Panc1 (cell line): ENCODE measurements at regions not wholly inside any gene's neighbourhood (a gene's known extent, or its start where the extent isn't known, plus 50 kb on each side); places are given as distances from the start of the nearest gene placed in this dataset.

Source experiments
- ATAC-seq: fragments of 200-7000 bp; cut with Tn5 transposase; 2 replicates; pipeline ENCODE4 v1.9.1; 2020; ENCODE audit warnings: mild to moderate bottlenecking, moderate library complexity
- BruUV-seq: library from RNA; stranded (reverse); fragments of 400-500 nt; replicated peaks from 2 replicates; lab custom pipeline; 2021; lab: Mats Ljungman, UMichigan
- CTCF ChIA-PET: fragments of 300-600 bp; sonication (Branson Sonifier 250); formaldehyde crosslinking; loops from one replicate; lab custom pipeline; 2022; ENCODE audit warnings: antibody characterized with exemption; lab: Charles Lee
- POLR2A ChIA-PET: fragments of 300-600 bp; sonication (Branson Sonifier 250); formaldehyde crosslinking; loops from one replicate; lab custom pipeline; 2022; ENCODE audit warnings: antibody characterized with exemption; lab: Charles Lee
- DNase-seq: peaks from one replicate; pipeline ENCODE4 v3.0.0-alpha.2; 2010; ENCODE audit warnings: low read depth, low spot score
- H3K27ac ChIP-seq: 2 replicates; pipeline ENCODE4 v1.5.1; 2011; ENCODE audit warnings: mild to moderate bottlenecking, low read length, inconsistent platforms
- H3K27me3 ChIP-seq: fragments of 200-500 bp; sonication (Bioruptor generic); 2 replicates; pipeline ENCODE4 v1.6.0; 2014; ENCODE audit warnings: low read length, inconsistent platforms; ENCODE audit not compliant: control insufficient read depth, insufficient read depth
- H3K36me3 ChIP-seq: fragments of 200-500 bp; sonication (Bioruptor generic); 2 replicates; pipeline ENCODE4 v1.5.1; 2014; ENCODE audit warnings: inconsistent platforms, mild to moderate bottlenecking, low read length, moderate library complexity; ENCODE audit not compliant: control insufficient read depth, insufficient read depth
- H3K4me1 ChIP-seq: 2 replicates; pipeline ENCODE4 v1.5.1; 2011; ENCODE audit warnings: inconsistent platforms, mild to moderate bottlenecking, low read length, moderate library complexity; ENCODE audit not compliant: control insufficient read depth, insufficient read depth
- H3K4me3 ChIP-seq, 2 experiments: 2 replicates each; pipeline ENCODE4 v1.5.1; 2011 to 2012; ENCODE audit warnings: low read depth in 2 of 2, low read length in 2 of 2, mild to moderate bottlenecking in 2 of 2, inconsistent platforms in 1 of 2, moderate library complexity in 1 of 2
- H3K9me3 ChIP-seq: fragments of 200-500 bp; sonication (Bioruptor generic); 2 replicates; pipeline ENCODE4 v1.5.1; 2014; ENCODE audit warnings: low read depth, mild to moderate bottlenecking, inconsistent platforms, low read length, moderate library complexity; ENCODE audit not compliant: control insufficient read depth, insufficient read depth
- POLR2AphosphoS5 ChIP-seq: IDR thresholded peaks from 2 replicates; pipeline ENCODE4 v1.6.1; 2012; ENCODE audit warnings: mild to moderate bottlenecking, low read depth, low read length, moderate library complexity
- SIN3A ChIP-seq: IDR thresholded peaks from 2 replicates; pipeline ENCODE4 v1.6.1; 2012; ENCODE audit warnings: low read depth, mild to moderate bottlenecking, low read length, moderate library complexity, borderline replicate concordance; ENCODE audit not compliant: insufficient read depth
- TCF7L2 ChIP-seq: IDR thresholded peaks from 2 replicates; pipeline ENCODE4 v1.6.1; 2011; ENCODE audit warnings: mild to moderate bottlenecking, low read depth, low read length, inconsistent platforms
- in situ Hi-C: cut with HindIII; loops from 2 replicates; pipeline ENCODE4 v1.10.0; 2016; ENCODE audit warnings: low sequenced_read_pairs, low pct_unique_long_range_greater_than_20kb
- intact Hi-C: fragments of 100-400 bp; cut with micrococcal nuclease; formaldehyde crosslinking; loops from one replicate; pipeline ENCODE4 v1.10.0; 2022; ENCODE audit not compliant: unreplicated experiment
- TF ChIP-seq, protein P1 (sequence below): fragments of 450-650 bp; IDR thresholded peaks from 2 replicates; pipeline ENCODE4 v1.5.1; 2017; ENCODE audit warnings: mild to moderate bottlenecking
- TF ChIP-seq, protein P2 (sequence below), 2 experiments: IDR thresholded peaks; 2 replicates each; pipeline ENCODE4 v1.6.1; 2011 to 2012; ENCODE audit warnings: low read depth in 2 of 2, control low read depth in 1 of 2, low read length in 1 of 2, mild to moderate bottlenecking in 1 of 2, moderate library complexity in 1 of 2; ENCODE audit not compliant: insufficient read depth in 1 of 2

DNA sequence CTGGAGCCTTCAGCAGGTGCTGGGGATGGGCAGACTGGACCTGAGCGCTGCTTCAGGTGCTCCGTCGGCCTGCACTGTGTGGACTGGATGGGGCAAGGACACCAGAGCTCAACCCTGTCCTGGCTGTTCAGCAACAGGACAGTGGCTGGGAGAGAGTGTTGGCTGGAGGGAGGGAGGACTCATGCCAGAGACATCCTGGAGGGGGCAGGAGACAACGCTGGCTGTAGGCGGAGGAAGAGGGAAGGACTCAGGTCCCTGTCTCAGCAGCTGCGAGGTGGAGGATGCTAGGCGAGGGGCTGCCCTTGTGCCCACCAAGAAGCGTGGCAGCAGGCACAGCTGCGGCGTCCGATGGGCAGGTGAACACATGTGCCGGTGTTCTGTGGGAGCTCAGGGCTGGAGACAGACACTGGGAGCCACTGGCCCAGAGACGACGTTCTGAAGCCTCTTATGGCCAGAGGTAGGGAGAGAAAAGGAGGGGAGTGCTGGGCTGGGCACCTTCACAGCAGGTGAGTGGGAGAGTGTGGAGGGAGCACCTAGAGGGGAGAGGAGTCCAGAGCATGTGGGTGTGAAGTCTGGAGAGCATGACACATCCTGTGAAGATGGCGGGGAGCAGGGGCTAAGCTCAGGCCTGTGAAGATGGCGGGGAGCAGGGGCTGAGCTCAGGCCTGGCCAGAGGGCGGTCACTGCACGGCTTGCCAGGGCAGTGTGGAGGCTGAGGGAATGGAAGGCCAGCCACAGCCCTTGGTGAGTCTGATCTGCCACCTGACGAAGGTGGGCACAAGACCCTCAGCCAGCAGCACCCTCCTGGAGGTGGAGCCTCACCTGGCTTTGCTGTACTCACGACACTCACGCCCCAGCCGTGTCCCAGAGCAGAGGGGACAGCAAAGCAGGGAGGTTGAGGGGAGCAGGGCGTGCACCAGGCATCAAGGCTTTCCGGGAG lies 79.1 kb upstream of the FCN1 start:
- CTCF ChIA-PET: no interaction called here
- intact Hi-C loops (no loop called here), in situ Hi-C loops (no loop called here)
- DNase-seq: no peak
- Histone ChIP-seq H3K4me3 (no peak overlapping the region), H3K27me3 (no peaks in the 10 kb centered on the region), H3K4me1 (no peaks in the 10 kb centered on the region), H3K36me3 (no peaks in the 10 kb centered on the region), H3K27ac (no peak overlapping the region), H3K9me3 (peaks cover 4% of the 10 kb centered on the region; the same call in 1 of the 2 replicates)
- no TSS peak for BruUV-seq
- POLR2A ChIA-PET: no interaction called here
- ATAC-seq: no peak
- TF ChIP-seq, protein P1, sequence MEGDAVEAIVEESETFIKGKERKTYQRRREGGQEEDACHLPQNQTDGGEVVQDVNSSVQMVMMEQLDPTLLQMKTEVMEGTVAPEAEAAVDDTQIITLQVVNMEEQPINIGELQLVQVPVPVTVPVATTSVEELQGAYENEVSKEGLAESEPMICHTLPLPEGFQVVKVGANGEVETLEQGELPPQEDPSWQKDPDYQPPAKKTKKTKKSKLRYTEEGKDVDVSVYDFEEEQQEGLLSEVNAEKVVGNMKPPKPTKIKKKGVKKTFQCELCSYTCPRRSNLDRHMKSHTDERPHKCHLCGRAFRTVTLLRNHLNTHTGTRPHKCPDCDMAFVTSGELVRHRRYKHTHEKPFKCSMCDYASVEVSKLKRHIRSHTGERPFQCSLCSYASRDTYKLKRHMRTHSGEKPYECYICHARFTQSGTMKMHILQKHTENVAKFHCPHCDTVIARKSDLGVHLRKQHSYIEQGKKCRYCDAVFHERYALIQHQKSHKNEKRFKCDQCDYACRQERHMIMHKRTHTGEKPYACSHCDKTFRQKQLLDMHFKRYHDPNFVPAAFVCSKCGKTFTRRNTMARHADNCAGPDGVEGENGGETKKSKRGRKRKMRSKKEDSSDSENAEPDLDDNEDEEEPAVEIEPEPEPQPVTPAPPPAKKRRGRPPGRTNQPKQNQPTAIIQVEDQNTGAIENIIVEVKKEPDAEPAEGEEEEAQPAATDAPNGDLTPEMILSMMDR: no peak
- TF ChIP-seq, protein P2, sequence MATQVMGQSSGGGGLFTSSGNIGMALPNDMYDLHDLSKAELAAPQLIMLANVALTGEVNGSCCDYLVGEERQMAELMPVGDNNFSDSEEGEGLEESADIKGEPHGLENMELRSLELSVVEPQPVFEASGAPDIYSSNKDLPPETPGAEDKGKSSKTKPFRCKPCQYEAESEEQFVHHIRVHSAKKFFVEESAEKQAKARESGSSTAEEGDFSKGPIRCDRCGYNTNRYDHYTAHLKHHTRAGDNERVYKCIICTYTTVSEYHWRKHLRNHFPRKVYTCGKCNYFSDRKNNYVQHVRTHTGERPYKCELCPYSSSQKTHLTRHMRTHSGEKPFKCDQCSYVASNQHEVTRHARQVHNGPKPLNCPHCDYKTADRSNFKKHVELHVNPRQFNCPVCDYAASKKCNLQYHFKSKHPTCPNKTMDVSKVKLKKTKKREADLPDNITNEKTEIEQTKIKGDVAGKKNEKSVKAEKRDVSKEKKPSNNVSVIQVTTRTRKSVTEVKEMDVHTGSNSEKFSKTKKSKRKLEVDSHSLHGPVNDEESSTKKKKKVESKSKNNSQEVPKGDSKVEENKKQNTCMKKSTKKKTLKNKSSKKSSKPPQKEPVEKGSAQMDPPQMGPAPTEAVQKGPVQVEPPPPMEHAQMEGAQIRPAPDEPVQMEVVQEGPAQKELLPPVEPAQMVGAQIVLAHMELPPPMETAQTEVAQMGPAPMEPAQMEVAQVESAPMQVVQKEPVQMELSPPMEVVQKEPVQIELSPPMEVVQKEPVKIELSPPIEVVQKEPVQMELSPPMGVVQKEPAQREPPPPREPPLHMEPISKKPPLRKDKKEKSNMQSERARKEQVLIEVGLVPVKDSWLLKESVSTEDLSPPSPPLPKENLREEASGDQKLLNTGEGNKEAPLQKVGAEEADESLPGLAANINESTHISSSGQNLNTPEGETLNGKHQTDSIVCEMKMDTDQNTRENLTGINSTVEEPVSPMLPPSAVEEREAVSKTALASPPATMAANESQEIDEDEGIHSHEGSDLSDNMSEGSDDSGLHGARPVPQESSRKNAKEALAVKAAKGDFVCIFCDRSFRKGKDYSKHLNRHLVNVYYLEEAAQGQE (IDR thresholded peaks at IDR 0.05; ENCODE audit: insufficient read depth in 1 of 2, low read depth in 2 of 2, low read length in 1 of 2): no peak
- TF ChIP-seq POLR2AphosphoS5: no peak
- TF ChIP-seq TCF7L2: no peak
- TF ChIP-seq SIN3A: no peak

DNA sequence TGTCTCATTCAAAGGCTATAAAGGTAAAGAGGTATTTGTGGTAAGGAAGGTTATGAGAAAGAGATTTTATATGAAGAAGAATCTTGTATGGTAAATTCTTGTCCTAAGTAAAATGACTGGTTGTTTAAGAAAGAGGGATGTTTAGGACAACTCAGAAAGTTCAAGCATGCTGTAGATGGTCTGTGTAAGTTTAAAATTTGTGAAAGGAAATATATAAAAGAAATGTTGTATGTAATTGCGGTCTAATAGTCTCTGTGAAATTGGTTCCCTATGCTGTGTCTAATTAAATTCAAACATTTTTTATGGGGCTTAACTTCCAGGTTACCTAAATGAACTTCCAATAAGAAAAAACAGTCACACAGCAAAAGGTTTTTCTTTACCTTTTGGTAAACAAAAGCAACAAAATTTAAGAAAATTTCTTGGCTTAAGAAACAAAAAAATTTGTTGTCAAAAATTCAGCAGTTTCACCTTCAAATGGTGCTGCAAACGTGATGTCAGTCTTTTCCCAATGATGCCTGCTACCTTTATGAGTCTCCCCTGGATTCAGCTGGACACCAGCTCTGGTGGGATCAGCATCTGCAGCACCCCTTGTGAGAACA lies 83.0 kb upstream of the FCN1 start:
- TF ChIP-seq, protein P1: no peak
- TF ChIP-seq POLR2AphosphoS5: no peak
- no TSS peak for BruUV-seq
- in situ Hi-C loops: no loop called here
- POLR2A ChIA-PET: no interaction called here
- intact Hi-C loops: no loop called here
- ATAC-seq: no peak
- Histone ChIP-seq H3K4me1 (no peaks in the 10 kb centered on the region), H3K27ac (no peak overlapping the region), H3K27me3 (no peaks in the 10 kb centered on the region), H3K4me3 (no peak overlapping the region), H3K9me3 (peaks cover 4% of the 10 kb centered on the region; the same call in 1 of the 2 replicates), H3K36me3 (no peaks in the 10 kb centered on the region)
- CTCF ChIA-PET: no interaction called here
- no peak for DNase-seq
